Endothelial cell (in vitro differentiated cells): ENCODE measurements at regions not wholly inside any gene's neighbourhood (a gene's known extent, or its start where the extent isn't known, plus 50 kb on each side); places are given as distances from the start of the nearest gene placed in this dataset.

Experiments used
- DNase-seq: peaks from one replicate; pipeline ENCODE4 v3.0.0; 2021; ENCODE audit warnings: low spot score
- H3K27ac Mint-ChIP-seq: one replicate; pipeline ENCODE4 v1.8.0; 2021; ENCODE audit warnings: mixed read lengths, inconsistent platforms; ENCODE audit not compliant: unreplicated experiment
- H3K27me3 Mint-ChIP-seq: one replicate; pipeline ENCODE4 v1.8.0; 2021; ENCODE audit warnings: mild to moderate bottlenecking, moderate library complexity, mixed read lengths, inconsistent platforms; ENCODE audit not compliant: unreplicated experiment
- H3K36me3 Mint-ChIP-seq: one replicate; pipeline ENCODE4 v1.8.0; 2021; ENCODE audit warnings: mild to moderate bottlenecking, low read depth, mixed read lengths, inconsistent platforms; ENCODE audit not compliant: unreplicated experiment
- H3K4me1 Mint-ChIP-seq: one replicate; pipeline ENCODE4 v1.8.0; 2021; ENCODE audit warnings: mild to moderate bottlenecking, mixed read lengths, inconsistent platforms; ENCODE audit not compliant: unreplicated experiment
- H3K4me3 Mint-ChIP-seq: one replicate; pipeline ENCODE4 v1.8.0; 2021; ENCODE audit warnings: mild to moderate bottlenecking, mixed read lengths, inconsistent platforms; ENCODE audit not compliant: unreplicated experiment
- H3K9me3 Mint-ChIP-seq: one replicate; pipeline ENCODE4 v1.8.0; 2021; ENCODE audit warnings: mixed read lengths, inconsistent platforms; ENCODE audit not compliant: unreplicated experiment
- TF ChIP-seq, protein P1 (sequence below): fragments of 200-600 bp; sonication (generic); IDR thresholded peaks from one replicate; pipeline ENCODE4 v1.5.0; 2021; ENCODE audit warnings: antibody characterized with exemption; ENCODE audit not compliant: unreplicated experiment

DNA sequence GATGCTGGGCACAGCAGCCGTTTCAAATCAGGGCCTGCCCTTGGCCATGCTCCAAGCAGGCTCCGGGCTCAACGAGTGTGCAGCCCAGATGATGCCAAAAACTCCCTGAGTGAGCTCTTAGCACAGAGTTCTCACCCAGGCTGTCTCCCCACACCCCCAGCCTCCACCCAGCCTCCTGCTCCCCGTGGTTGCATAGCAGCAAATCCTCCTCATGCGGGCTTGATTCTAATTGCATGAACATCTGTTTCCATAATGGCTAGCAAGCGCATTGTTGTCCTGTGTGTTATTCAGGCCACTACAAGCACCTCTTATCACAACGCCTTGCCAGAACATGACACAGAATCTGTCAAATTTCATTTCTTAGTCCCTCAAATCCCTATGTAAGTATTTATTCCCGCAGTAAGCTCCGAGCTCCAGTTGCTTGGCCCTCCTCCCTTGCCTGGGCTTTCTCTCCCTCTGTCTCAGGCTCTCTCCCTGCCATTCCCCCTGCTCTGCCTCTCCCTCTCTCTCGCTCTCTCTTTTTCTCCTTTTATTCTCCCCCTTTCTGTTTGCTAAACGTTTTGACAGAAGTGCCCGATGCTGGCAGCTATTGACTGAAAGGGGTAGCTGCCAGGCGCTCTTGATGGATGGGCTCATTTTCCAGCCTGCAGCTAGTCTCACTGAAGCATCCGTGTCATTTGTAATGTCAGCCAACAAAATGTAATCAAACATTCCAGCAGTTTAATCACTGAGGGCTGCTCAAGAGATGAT, 306.5 kb downstream of the IL20RB start:
- H3K9me3 Mint-ChIP-seq = no peaks in the 10 kb centered on the region
- peaks cover 2% of the 10 kb centered on the region for H3K27me3 Mint-ChIP-seq
- TF ChIP-seq, protein P1, sequence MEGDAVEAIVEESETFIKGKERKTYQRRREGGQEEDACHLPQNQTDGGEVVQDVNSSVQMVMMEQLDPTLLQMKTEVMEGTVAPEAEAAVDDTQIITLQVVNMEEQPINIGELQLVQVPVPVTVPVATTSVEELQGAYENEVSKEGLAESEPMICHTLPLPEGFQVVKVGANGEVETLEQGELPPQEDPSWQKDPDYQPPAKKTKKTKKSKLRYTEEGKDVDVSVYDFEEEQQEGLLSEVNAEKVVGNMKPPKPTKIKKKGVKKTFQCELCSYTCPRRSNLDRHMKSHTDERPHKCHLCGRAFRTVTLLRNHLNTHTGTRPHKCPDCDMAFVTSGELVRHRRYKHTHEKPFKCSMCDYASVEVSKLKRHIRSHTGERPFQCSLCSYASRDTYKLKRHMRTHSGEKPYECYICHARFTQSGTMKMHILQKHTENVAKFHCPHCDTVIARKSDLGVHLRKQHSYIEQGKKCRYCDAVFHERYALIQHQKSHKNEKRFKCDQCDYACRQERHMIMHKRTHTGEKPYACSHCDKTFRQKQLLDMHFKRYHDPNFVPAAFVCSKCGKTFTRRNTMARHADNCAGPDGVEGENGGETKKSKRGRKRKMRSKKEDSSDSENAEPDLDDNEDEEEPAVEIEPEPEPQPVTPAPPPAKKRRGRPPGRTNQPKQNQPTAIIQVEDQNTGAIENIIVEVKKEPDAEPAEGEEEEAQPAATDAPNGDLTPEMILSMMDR = no peak
- H3K36me3 Mint-ChIP-seq = no peaks in the 10 kb centered on the region
- H3K4me1 Mint-ChIP-seq = no peaks in the 10 kb centered on the region
- DNase-seq = no peak
- no peak overlapping the region for H3K4me3 Mint-ChIP-seq
- no peak overlapping the region for H3K27ac Mint-ChIP-seq

DNA sequence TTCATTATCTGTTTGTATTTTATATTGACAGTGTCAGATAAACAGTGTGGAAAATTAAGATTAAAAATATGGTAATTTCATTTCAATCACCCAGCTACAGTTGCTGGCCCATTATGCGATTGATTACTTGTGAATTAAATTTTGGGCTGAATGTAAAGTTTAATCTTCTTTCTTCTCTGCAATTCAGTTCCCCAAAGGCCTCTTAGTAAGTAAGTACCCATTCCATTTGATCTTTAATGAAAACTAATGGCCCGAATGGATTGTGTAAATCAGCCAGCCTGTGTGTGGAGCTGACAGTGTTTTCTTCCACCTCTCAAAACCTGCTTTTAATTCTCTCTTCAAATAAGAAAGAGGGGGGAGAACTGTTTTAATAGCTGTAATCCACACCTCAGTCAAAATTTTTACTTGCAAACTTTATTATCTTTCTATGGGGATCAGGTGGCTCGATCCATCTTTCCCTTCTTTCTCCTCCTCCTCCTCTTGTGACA, 307.1 kb downstream of the IL20RB start:
- no peak for DNase-seq
- no peaks in the 10 kb centered on the region for H3K4me1 Mint-ChIP-seq
- no peak overlapping the region for H3K4me3 Mint-ChIP-seq
- H3K9me3 Mint-ChIP-seq = no peaks in the 10 kb centered on the region
- H3K36me3 Mint-ChIP-seq = no peaks in the 10 kb centered on the region
- TF ChIP-seq, protein P1 = no peak
- peaks cover 2% of the 10 kb centered on the region for H3K27me3 Mint-ChIP-seq
- no peak overlapping the region for H3K27ac Mint-ChIP-seq

- TF ChIP-seq, protein P1 = no peak
- Mint-ChIP-seq H3K9me3 (no peaks in the 10 kb centered on the region), H3K4me1 (no peaks in the 10 kb centered on the region), H3K4me3 (no peak overlapping the region), H3K27ac (no peak overlapping the region), H3K27me3 (peaks cover 4% of the 10 kb centered on the region), H3K36me3 (no peaks in the 10 kb centered on the region)
- DNase-seq = no peak
These were observed 325.1 kb downstream of the IL20RB start for GRCh38 chr3:137282871-137283270.

- Mint-ChIP-seq H3K4me1 (no peaks in the 10 kb centered on the region), H3K9me3 (no peaks in the 10 kb centered on the region), H3K27me3 (peaks cover 3% of the 10 kb centered on the region), H3K36me3 (no peaks in the 10 kb centered on the region), H3K27ac (no peak overlapping the region), H3K4me3 (no peak overlapping the region)
- TF ChIP-seq, protein P1 = no peak
- no peak for DNase-seq
These were observed 328.1 kb downstream of the IL20RB start for GRCh38 chr3:137285924-137286323.

DNA sequence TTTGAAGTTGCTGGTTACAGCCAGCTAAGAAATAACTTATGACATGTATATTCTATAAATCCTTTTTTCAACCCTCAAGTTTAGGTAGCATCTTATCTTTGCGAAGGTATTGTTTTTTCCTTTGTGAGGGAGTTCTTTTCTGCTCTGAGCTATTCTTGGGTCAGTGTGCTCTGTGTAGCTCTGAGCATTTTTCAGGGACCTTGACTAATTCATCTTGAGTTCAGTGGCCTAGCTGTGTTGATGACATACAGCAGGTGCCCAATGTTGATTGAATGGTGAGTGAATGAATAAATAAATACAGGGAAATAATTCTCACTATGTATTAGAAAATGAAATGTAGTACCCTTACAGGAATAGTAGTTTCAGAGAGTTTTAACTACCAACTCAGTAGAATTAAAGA, 335.3 kb downstream of the IL20RB start:
- Mint-ChIP-seq H3K27me3 (peaks cover 2% of the 10 kb centered on the region), H3K9me3 (no peaks in the 10 kb centered on the region), H3K36me3 (no peaks in the 10 kb centered on the region), H3K27ac (no peak overlapping the region), H3K4me1 (no peaks in the 10 kb centered on the region), H3K4me3 (no peak overlapping the region)
- TF ChIP-seq, protein P1 = no peak
- DNase-seq = no peak
